OCI-LY7 (cell line): ENCODE measurements at regions not wholly inside any gene's neighbourhood (a gene's known extent, or its start where the extent isn't known, plus 50 kb on each side); places are given as distances from the start of the nearest gene placed in this dataset.

ENCODE experiments used
- BruUV-seq: library from RNA; stranded (reverse); fragments of 400-500 nt; replicated peaks from 2 replicates; lab custom pipeline; 2021; lab: Mats Ljungman, UMichigan
- CTCF ChIA-PET: fragments of 300-600 bp; sonication (Branson Sonifier 250); formaldehyde crosslinking; loops from one replicate; lab custom pipeline; 2022; ENCODE audit warnings: antibody characterized with exemption; ENCODE audit not compliant: unreplicated experiment; lab: Charles Lee
- POLR2A ChIA-PET: fragments of 300-600 bp; sonication (Branson Sonifier 250); formaldehyde crosslinking; loops from one replicate; lab custom pipeline; 2022; ENCODE audit warnings: antibody characterized with exemption; lab: Charles Lee
- DNase-seq: peaks from one replicate; pipeline ENCODE4 v3.0.0-alpha.2; 2015; ENCODE audit warnings: low spot score
- H2AFZ ChIP-seq: fragments of 200-600 bp; sonication (generic), shearing (Covaris generic); 2 replicates; pipeline ENCODE4 v1.6.1; 2014; ENCODE audit warnings: mild to moderate bottlenecking, antibody characterized with exemption, low read length, moderate library complexity
- H3K27ac ChIP-seq: fragments of 200-600 bp; sonication (generic); 2 replicates; pipeline ENCODE4 v1.5.1; 2014; ENCODE audit warnings: mixed run types, low read depth, mild to moderate bottlenecking, moderate library complexity, low read length, inconsistent platforms; ENCODE audit not compliant: poor library complexity, severe bottlenecking
- H3K36me3 ChIP-seq: fragments of 200-600 bp; sonication (generic); 2 replicates; pipeline ENCODE4 v1.6.1; 2014; ENCODE audit warnings: mild to moderate bottlenecking, antibody characterized with exemption, low read length, moderate library complexity, mixed read lengths; ENCODE audit not compliant: insufficient read depth
- H3K4me1 ChIP-seq: fragments of 200-600 bp; sonication (generic); 2 replicates; pipeline ENCODE4 v1.5.1; 2014; ENCODE audit warnings: mild to moderate bottlenecking, low read length; ENCODE audit not compliant: insufficient read depth, poor library complexity, severe bottlenecking
- H3K4me2 ChIP-seq: fragments of 200-600 bp; sonication (generic); 2 replicates; pipeline ENCODE4 v1.6.1; 2014; ENCODE audit warnings: mild to moderate bottlenecking, low read length
- H3K4me3 ChIP-seq: fragments of 200-600 bp; sonication (generic); 2 replicates; pipeline ENCODE4 v1.5.1; 2014; ENCODE audit warnings: mild to moderate bottlenecking, low read depth, low read length; ENCODE audit not compliant: poor library complexity, severe bottlenecking
- H3K79me2 ChIP-seq: fragments of 200-600 bp; sonication (generic); 2 replicates; pipeline ENCODE4 v1.6.1; 2016; ENCODE audit warnings: low read depth, mild to moderate bottlenecking, low read length, moderate library complexity, mixed read lengths; ENCODE audit not compliant: insufficient read depth
- H3K9me2 ChIP-seq: fragments of 200-600 bp; sonication (generic); 2 replicates; pipeline ENCODE4 v1.6.1; 2016; ENCODE audit warnings: mild to moderate bottlenecking, low read length, mixed read lengths; ENCODE audit not compliant: insufficient read depth
- H3K9me3 ChIP-seq: fragments of 200-600 bp; sonication (generic); 2 replicates; pipeline ENCODE4 v1.6.1; 2014; ENCODE audit warnings: mild to moderate bottlenecking, mixed run types, low read length, mixed read lengths
- H4K20me1 ChIP-seq: fragments of 200-600 bp; sonication (generic); 2 replicates; pipeline ENCODE4 v1.6.1; 2014; ENCODE audit warnings: mild to moderate bottlenecking, antibody characterized with exemption, low read length, moderate library complexity, mixed read lengths; ENCODE audit not compliant: insufficient read depth
- EZH2phosphoT487 ChIP-seq: fragments of 200-600 bp; sonication (generic); IDR thresholded peaks from 2 replicates; pipeline ENCODE4 v1.6.1; 2018; ENCODE audit warnings: low read depth, borderline replicate concordance, mild to moderate bottlenecking, mixed run types, antibody characterized with exemption, low read length, moderate library complexity, mixed read lengths
- intact Hi-C: fragments of 100-400 bp; cut with micrococcal nuclease; formaldehyde crosslinking; loops from one replicate; pipeline ENCODE4 v1.10.0; 2022; ENCODE audit not compliant: unreplicated experiment
- TF ChIP-seq, protein P1 (sequence below): fragments of 200-600 bp; sonication (generic); conservative IDR thresholded peaks from 2 replicates; pipeline ENCODE4 v1.5.1; 2014; ENCODE audit warnings: mild to moderate bottlenecking, antibody characterized with exemption, low read length, moderate library complexity, mixed read lengths

DNA sequence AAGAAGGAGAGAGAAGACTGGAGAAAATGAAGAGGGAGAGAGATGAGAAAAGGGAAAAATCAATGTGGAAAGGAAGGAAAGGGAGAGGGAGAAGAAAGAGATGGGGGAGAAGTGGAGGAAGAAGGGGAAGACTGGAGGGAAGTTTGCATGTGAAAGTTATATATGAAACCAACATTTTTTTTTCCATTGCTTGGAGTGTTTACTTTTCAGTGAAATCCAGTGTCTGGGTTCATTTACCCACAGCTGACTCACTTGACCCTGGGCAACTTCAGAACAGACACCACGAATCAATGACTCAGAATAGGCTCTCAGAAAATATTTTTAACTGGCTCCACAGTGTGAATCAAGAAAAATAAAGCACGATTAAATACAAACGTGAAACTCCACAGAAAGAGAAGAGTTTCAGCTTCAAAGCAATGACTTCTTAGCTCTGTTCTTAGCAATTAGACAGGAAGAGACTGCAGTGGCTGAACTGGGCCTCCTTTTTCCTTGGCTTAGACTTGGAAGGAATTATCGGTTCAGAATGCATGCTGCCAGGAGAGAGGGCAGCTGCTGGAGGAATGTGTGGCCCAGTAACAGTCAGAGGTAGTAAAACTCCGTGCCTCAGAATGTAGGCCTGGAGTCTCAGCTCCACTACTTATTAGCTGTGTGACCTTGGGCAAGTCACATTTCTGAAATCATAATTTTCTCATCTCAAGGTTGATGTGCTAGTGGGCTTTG, 237.5 kb downstream of the MIAT start:
- ChIA-PET POLR2A (interaction anchor here (0.6 kb wide), 1 partner anchor 772 kb away, joined by 3 read pairs; no protein-coding TSS in a partner anchor), CTCF (no interaction called here)
- H3K4me2 ChIP-seq, result no peak overlapping the region
- H2AFZ ChIP-seq, result no peak overlapping the region
- H3K9me3 ChIP-seq, result no peaks in the 10 kb centered on the region
- H3K4me3 ChIP-seq, result no peak overlapping the region
- no peaks in the 10 kb centered on the region for H4K20me1 ChIP-seq
- no peaks in the 10 kb centered on the region for H3K9me2 ChIP-seq
- H3K27ac ChIP-seq, result no peak overlapping the region
- H3K36me3 ChIP-seq, result no peaks in the 10 kb centered on the region
- no peak for DNase-seq
- TF ChIP-seq, protein P1, sequence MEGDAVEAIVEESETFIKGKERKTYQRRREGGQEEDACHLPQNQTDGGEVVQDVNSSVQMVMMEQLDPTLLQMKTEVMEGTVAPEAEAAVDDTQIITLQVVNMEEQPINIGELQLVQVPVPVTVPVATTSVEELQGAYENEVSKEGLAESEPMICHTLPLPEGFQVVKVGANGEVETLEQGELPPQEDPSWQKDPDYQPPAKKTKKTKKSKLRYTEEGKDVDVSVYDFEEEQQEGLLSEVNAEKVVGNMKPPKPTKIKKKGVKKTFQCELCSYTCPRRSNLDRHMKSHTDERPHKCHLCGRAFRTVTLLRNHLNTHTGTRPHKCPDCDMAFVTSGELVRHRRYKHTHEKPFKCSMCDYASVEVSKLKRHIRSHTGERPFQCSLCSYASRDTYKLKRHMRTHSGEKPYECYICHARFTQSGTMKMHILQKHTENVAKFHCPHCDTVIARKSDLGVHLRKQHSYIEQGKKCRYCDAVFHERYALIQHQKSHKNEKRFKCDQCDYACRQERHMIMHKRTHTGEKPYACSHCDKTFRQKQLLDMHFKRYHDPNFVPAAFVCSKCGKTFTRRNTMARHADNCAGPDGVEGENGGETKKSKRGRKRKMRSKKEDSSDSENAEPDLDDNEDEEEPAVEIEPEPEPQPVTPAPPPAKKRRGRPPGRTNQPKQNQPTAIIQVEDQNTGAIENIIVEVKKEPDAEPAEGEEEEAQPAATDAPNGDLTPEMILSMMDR, result no peak
- TF ChIP-seq EZH2phosphoT487, result no peak
- BruUV-seq, result no TSS peak
- intact Hi-C loops, result no loop called here
- no peaks in the 10 kb centered on the region for H3K4me1 ChIP-seq
- H3K79me2 ChIP-seq, result no peaks in the 10 kb centered on the region

DNA sequence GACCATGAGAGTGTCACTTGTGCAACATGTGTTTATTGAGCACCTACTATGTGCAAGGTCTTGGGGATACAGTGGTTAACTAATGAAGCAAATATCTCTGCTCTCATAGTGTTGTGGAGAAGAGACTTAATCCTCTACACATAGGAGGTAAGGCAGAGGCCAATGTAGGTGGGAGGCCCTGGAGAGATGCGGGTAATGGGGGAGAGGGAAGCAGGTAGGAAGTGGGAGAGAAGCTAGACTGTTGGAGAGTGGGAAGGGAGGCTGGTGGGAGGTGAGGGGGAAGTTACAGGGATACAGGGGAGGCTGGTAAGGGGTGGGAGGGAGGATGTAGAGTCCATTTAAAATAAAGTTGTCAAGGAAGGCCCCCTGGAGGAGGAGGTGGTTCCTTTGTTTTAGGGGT, 240.0 kb downstream of the MIAT start:
- no peak for TF ChIP-seq EZH2phosphoT487
- TF ChIP-seq, protein P1, result no peak
- intact Hi-C loops, result no loop called here
- BruUV-seq, result no TSS peak

DNA sequence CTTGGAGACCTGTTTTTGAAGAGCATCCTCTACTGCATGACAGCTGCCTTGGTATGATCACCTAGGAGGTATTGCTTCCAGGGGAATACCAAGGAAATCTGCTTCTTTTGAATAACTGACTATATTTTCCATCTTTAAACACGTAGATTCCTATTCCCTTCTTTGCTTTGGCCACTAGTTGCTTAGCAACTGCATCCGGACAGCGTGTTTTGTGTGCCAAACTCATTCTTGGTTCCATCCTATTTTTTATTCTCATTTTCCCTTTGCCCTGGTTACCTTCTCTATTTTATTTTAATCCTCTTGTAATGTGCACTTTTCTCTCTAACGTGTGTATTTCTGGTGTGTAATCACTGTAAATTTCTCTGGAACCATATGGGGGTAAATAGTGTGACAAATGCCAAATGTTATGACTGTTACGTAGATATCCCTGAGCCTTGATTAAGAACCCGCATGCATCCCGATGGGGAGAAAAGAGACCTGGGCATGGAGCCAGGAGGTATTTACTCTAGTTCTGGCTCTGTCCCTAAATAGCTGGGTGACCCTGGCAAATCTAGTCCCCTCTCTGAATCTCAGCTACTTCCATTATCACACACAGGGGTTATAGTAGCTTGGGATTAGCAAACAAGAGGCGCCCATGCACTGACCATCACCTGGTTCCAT, 241.7 kb downstream of the MIAT start:
- intact Hi-C loops, result no loop called here
- no peaks in the 10 kb centered on the region for H3K79me2 ChIP-seq
- no peaks in the 10 kb centered on the region for H4K20me1 ChIP-seq
- no TSS peak for BruUV-seq
- CTCF ChIA-PET, result no interaction called here
- H3K27ac ChIP-seq, result no peak overlapping the region
- H3K4me3 ChIP-seq, result no peak overlapping the region
- no peak overlapping the region for H3K4me2 ChIP-seq
- no peak overlapping the region for H2AFZ ChIP-seq
- no peaks in the 10 kb centered on the region for H3K9me2 ChIP-seq
- H3K9me3 ChIP-seq, result no peaks in the 10 kb centered on the region
- DNase-seq, result no peak
- POLR2A ChIA-PET, result no interaction called here
- TF ChIP-seq, protein P1, result no peak
- no peak for TF ChIP-seq EZH2phosphoT487
- H3K4me1 ChIP-seq, result no peaks in the 10 kb centered on the region
- no peaks in the 10 kb centered on the region for H3K36me3 ChIP-seq

More for the DNA sequence above, 240.0 kb downstream of the MIAT start:
- Histone ChIP-seq H3K9me3 (no peaks in the 10 kb centered on the region), H3K4me1 (no peaks in the 10 kb centered on the region), H3K4me2 (no peak overlapping the region), H2AFZ (no peak overlapping the region), H3K27ac (no peak overlapping the region), H3K9me2 (no peaks in the 10 kb centered on the region), H3K36me3 (no peaks in the 10 kb centered on the region), H3K79me2 (no peaks in the 10 kb centered on the region), H3K4me3 (no peak overlapping the region), H4K20me1 (no peaks in the 10 kb centered on the region)
- ChIA-PET CTCF (no interaction called here), POLR2A (no interaction called here)
- DNase-seq, result no peak
